GM23248 (cell line): ENCODE measurements at regions not wholly inside any gene's neighbourhood (a gene's known extent, or its start where the extent isn't known, plus 50 kb on each side); places are given as distances from the start of the nearest gene placed in this dataset.

ENCODE experiments used
- DNase-seq: peaks from one replicate; pipeline ENCODE4 v3.0.0-alpha.2; 2015
- H2AFZ ChIP-seq: fragments of 200-600 bp; sonication (generic); 2 replicates; pipeline ENCODE4 v1.6.1; 2016; ENCODE audit warnings: antibody characterized with exemption
- H3F3A ChIP-seq: fragments of 200-600 bp; sonication (generic); 2 replicates; pipeline ENCODE4 v1.6.1; 2016; ENCODE audit warnings: mild to moderate bottlenecking, antibody characterized with exemption, mixed run types; ENCODE audit not compliant: insufficient read depth
- H3K27ac ChIP-seq: fragments of 200-600 bp; sonication (generic); 2 replicates; pipeline ENCODE4 v1.5.1; 2016; ENCODE audit warnings: mild to moderate bottlenecking
- H3K27me3 ChIP-seq: fragments of 200-600 bp; sonication (generic); replicated peaks from 2 replicates; pipeline ENCODE4 v1.6.1; 2016; ENCODE audit warnings: mild to moderate bottlenecking; ENCODE audit not compliant: insufficient read depth
- H3K36me3 ChIP-seq: fragments of 200-600 bp; sonication (generic); 2 replicates; pipeline ENCODE4 v1.6.1; 2016; ENCODE audit warnings: low read depth, mild to moderate bottlenecking
- H3K4me1 ChIP-seq: fragments of 200-600 bp; sonication (generic); 2 replicates; pipeline ENCODE4 v1.6.1; 2016; ENCODE audit warnings: mild to moderate bottlenecking; ENCODE audit not compliant: insufficient read depth
- H3K4me2 ChIP-seq: fragments of 200-600 bp; sonication (generic); one replicate; pipeline ENCODE4 v1.6.1; 2016; ENCODE audit warnings: mild to moderate bottlenecking; ENCODE audit not compliant: unreplicated experiment
- H3K4me3 ChIP-seq: fragments of 200-600 bp; sonication (generic); 2 replicates; pipeline ENCODE4 v1.5.1; 2016; ENCODE audit warnings: mild to moderate bottlenecking
- H3K79me2 ChIP-seq: fragments of 200-600 bp; sonication (generic); 2 replicates; pipeline ENCODE4 v1.6.1; 2016; ENCODE audit warnings: mild to moderate bottlenecking; ENCODE audit not compliant: insufficient read depth
- H3K9ac ChIP-seq: fragments of 200-600 bp; sonication (generic); 2 replicates; pipeline ENCODE4 v1.6.1; 2016; ENCODE audit warnings: mild to moderate bottlenecking
- H3K9me2 ChIP-seq: fragments of 200-600 bp; sonication (generic); 2 replicates; pipeline ENCODE4 v1.6.1; 2016; ENCODE audit warnings: mixed run types, mild to moderate bottlenecking, moderate library complexity; ENCODE audit not compliant: insufficient read depth
- H3K9me3 ChIP-seq: fragments of 200-600 bp; sonication (generic); one replicate; pipeline ENCODE4 v1.6.1; 2017; ENCODE audit warnings: low read depth
- H4K20me1 ChIP-seq: fragments of 200-600 bp; sonication (generic); 2 replicates; pipeline ENCODE4 v1.6.0; 2016; ENCODE audit not compliant: insufficient read depth
- EZH2 ChIP-seq: fragments of 200-600 bp; sonication (generic); IDR thresholded peaks from 2 replicates; pipeline ENCODE4 v1.6.1; 2018; ENCODE audit warnings: antibody characterized with exemption, mild to moderate bottlenecking; ENCODE audit not compliant: insufficient read depth, poor library complexity, severe bottlenecking
- EZH2phosphoT487 ChIP-seq: fragments of 200-600 bp; sonication (generic); IDR thresholded peaks from 2 replicates; pipeline ENCODE4 v1.6.1; 2018; ENCODE audit warnings: antibody characterized with exemption, moderate library complexity, mild to moderate bottlenecking, low read depth; ENCODE audit not compliant: insufficient read depth
- WGBS, 2 experiments: methylation state at CpG; one replicate each; pipeline ENCODE4 v1.1.6; 2015 to 2017; ENCODE audit warnings: low lambda C conversion rate in 2 of 2, low coverage in 1 of 2; ENCODE audit errors: missing lambda C conversion rate in 2 of 2; 5-methylcytosine and 5-hydroxymethylcytosine counted together
- in situ Hi-C: fragments of 300-500 bp; cut with MboI; formaldehyde crosslinking; loops from 2 replicates; pipeline ENCODE4 v1.15.0; 2020

- in situ Hi-C loops, result no loop called here
- Histone ChIP-seq H3K9ac (no peak overlapping the region), H3K4me1 (no peaks in the 10 kb centered on the region), H3K9me3 (no peaks in the 10 kb centered on the region), H4K20me1 (no peaks in the 10 kb centered on the region), H3K4me2 (no peak overlapping the region), H3F3A (no peaks in the 10 kb centered on the region), H3K9me2 (no peaks in the 10 kb centered on the region), H3K27ac (no peak overlapping the region), H3K4me3 (no peak overlapping the region), H3K27me3 (no peaks in the 10 kb centered on the region), H3K36me3 (no peaks in the 10 kb centered on the region), H3K79me2 (no peaks in the 10 kb centered on the region), H2AFZ (no peak overlapping the region)
- DNase-seq, result no peak
- TF ChIP-seq EZH2, result no peak
- TF ChIP-seq EZH2phosphoT487, result no peak
- WGBS, 2 experiments, result 0 to 2% methylated on average over 2 of the region's 2 CpGs
These were observed 1217.3 kb downstream of the REEP3 start for GRCh38 chr10:64738462-64738861.

- no peak for DNase-seq
- Histone ChIP-seq H3K4me3 (no peak overlapping the region), H3K4me1 (no peaks in the 10 kb centered on the region), H3K9me3 (no peaks in the 10 kb centered on the region), H3K4me2 (no peak overlapping the region), H3K27ac (no peak overlapping the region), H3K9me2 (no peaks in the 10 kb centered on the region), H2AFZ (no peak overlapping the region), H3F3A (no peaks in the 10 kb centered on the region), H3K27me3 (no peaks in the 10 kb centered on the region), H3K9ac (no peak overlapping the region), H3K36me3 (no peaks in the 10 kb centered on the region), H4K20me1 (no peaks in the 10 kb centered on the region), H3K79me2 (no peaks in the 10 kb centered on the region)
- 13 to 43% methylated on average over 1 of the region's 1 CpG for WGBS, 2 experiments
- in situ Hi-C loops, result no loop called here
- TF ChIP-seq EZH2phosphoT487, result no peak
- TF ChIP-seq EZH2, result no peak
These were observed 1224.4 kb downstream of the REEP3 start for GRCh38 chr10:64745565-64745964.

DNA sequence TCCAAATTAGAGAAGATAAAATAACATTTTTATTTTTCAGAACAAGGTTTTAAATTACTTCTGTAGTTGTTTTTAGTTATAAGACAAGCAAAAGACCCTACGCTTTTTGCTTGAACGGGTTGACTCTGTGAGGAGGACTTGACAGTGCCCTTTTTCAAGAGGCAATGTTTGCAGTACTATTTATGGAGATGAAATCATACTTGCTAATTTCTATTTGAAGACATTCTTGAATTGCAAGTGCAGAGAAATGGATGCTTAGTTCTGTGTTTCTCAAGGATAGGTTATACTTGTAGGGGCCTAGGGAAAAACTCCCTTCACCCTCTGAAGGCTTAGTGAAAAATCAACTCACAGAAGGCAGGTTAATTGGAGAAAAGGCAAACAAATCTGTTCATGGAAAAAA is 1229.5 kb downstream of the REEP3 start:
- no peak for DNase-seq
- WGBS, 2 experiments, result 36 to 42% methylated on average over 2 of the region's 2 CpGs
- no peak overlapping the region for H3K9ac ChIP-seq
- no peaks in the 10 kb centered on the region for H3K27me3 ChIP-seq
- H3K4me2 ChIP-seq, result no peak overlapping the region
- no peaks in the 10 kb centered on the region for H3K9me3 ChIP-seq
- no peaks in the 10 kb centered on the region for H3K79me2 ChIP-seq
- TF ChIP-seq EZH2phosphoT487, result no peak
- TF ChIP-seq EZH2, result no peak
- no peaks in the 10 kb centered on the region for H3K9me2 ChIP-seq
- H3F3A ChIP-seq, result no peaks in the 10 kb centered on the region
- in situ Hi-C loops, result no loop called here
- H2AFZ ChIP-seq, result no peak overlapping the region
- H3K36me3 ChIP-seq, result no peaks in the 10 kb centered on the region
- no peaks in the 10 kb centered on the region for H3K4me1 ChIP-seq
- no peak overlapping the region for H3K4me3 ChIP-seq
- no peak overlapping the region for H3K27ac ChIP-seq
- no peaks in the 10 kb centered on the region for H4K20me1 ChIP-seq

GRCh38 chr10:64753516-64753915 is 1232.3 kb downstream of the REEP3 start:
- H3K4me3 ChIP-seq, result no peak overlapping the region
- no peak overlapping the region for H3K27ac ChIP-seq
- H3K9ac ChIP-seq, result no peak overlapping the region
- WGBS, 2 experiments, result 22 to 30% methylated on average over 2 of the region's 2 CpGs
- H3K9me2 ChIP-seq, result no peaks in the 10 kb centered on the region
- H4K20me1 ChIP-seq, result no peaks in the 10 kb centered on the region
- no peak for TF ChIP-seq EZH2
- no peak for TF ChIP-seq EZH2phosphoT487
- no peaks in the 10 kb centered on the region for H3K79me2 ChIP-seq
- no peaks in the 10 kb centered on the region for H3K27me3 ChIP-seq
- in situ Hi-C loops, result no loop called here
- no peaks in the 10 kb centered on the region for H3K36me3 ChIP-seq
- no peaks in the 10 kb centered on the region for H3F3A ChIP-seq
- H3K9me3 ChIP-seq, result no peaks in the 10 kb centered on the region
- H2AFZ ChIP-seq, result no peak overlapping the region
- H3K4me2 ChIP-seq, result no peak overlapping the region
- no peaks in the 10 kb centered on the region for H3K4me1 ChIP-seq
- DNase-seq, result no peak

DNA sequence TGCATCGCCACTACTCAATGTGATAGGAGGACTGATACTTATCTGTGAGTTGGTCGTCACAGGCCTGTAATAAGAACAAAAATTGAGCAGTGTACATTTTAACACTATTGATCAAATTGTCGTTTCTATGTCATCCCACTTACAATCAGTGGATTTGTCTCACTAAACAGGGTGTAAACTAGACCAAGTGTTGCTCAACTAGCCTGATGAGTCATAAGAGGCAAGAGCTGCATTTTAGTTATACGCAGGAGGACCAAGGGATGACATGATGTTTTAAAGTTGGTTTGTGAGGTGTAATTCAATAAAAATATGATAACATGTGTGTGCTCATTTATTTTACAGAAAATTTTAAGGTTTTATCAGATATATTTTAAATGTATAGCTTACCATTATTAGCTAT is 1239.2 kb downstream of the REEP3 start:
- DNase-seq, result peak; percentile 7
- Histone ChIP-seq H2AFZ (no peak overlapping the region), H3K27me3 (no peaks in the 10 kb centered on the region), H3K9ac (no peak overlapping the region), H3K9me2 (no peaks in the 10 kb centered on the region), H3K27ac (no peak overlapping the region), H3K4me2 (no peak overlapping the region), H3K9me3 (no peaks in the 10 kb centered on the region), H3K4me3 (no peak overlapping the region), H3K79me2 (no peaks in the 10 kb centered on the region), H3F3A (no peaks in the 10 kb centered on the region), H3K4me1 (no peaks in the 10 kb centered on the region), H4K20me1 (no peaks in the 10 kb centered on the region), H3K36me3 (no peaks in the 10 kb centered on the region)
- TF ChIP-seq EZH2phosphoT487, result no peak
- TF ChIP-seq EZH2, result no peak
- in situ Hi-C loops, result no loop called here
- WGBS, 2 experiments, result 24% methylated on average over 4 of the region's 4 CpGs
